ENCODE measurements at regions not wholly inside any gene's neighbourhood (a gene's known extent, or its start where the extent isn't known, plus 50 kb on each side); places are given as distances from the start of the nearest gene placed in this dataset.

DNA sequence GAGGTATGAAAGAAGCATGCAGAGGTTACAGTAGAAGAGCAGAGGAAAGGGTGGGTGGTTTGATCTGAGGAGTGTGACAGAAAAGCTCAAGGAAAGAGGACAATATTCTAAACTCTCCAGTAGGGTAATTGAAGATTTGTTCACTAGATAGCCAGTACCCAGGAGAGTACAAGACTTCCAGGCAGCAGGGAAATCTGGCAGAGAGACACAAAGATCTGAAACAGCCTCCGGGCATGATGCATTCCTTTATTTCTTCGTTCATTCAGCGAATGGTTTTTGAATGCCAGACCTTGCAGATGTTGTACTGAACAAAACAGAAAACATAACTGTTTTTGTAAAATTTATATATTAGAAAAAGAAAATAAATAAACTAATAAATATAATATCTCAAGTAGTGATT lies 766.6 kb downstream of the FAT4 start:
- in situ Hi-C loops (cut with HindIII; ENCODE audit: low pct_ligation_motif_present, low pct_unique_long_range_greater_than_20kb, low sequenced_read_pairs): no loop called here
- no peak for DNase-seq

DNA sequence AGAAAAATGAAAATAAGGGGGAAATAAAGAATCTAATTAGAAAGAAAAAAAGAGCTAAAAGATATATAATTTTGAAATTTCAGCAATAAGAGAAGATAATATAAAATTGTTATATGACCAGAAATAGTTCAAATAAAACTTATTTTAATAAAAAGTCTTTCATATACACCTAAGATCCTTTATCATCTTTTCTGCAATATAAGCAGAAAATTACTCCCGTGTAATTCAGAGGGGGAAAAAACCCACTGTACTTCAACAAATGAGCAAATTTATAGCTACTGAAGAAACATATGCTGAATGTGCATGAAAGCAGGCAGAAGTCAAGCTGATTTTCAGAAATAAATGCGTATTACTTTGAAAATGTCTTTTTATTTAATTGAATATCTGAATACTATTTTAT lies 771.3 kb downstream of the FAT4 start:
- in situ Hi-C loops (cut with HindIII; ENCODE audit: low pct_ligation_motif_present, low pct_unique_long_range_greater_than_20kb, low sequenced_read_pairs): no loop called here
- DNase-seq: no peak

DNA sequence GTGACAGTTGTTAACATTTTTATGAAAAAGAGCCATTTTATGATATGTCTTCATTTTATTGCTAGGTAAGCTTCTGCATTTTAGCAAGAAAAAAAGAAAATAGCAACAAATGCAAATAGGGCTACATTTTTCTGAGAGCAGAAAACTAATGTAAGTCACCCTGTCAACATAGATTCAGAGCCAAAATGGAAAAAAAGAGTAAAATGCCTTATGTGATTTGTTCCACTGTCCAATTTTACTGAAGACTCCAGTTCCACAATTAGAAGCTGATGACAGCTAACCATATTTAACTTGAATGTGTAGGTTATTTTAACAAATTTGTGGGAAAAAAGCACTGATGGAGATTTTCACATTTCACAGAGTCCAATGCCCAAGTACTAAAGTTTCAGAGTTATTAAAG lies 772.3 kb downstream of the FAT4 start:
- no peak for DNase-seq
- in situ Hi-C loops (cut with HindIII; ENCODE audit: low pct_ligation_motif_present, low pct_unique_long_range_greater_than_20kb, low sequenced_read_pairs): no loop called here

DNA sequence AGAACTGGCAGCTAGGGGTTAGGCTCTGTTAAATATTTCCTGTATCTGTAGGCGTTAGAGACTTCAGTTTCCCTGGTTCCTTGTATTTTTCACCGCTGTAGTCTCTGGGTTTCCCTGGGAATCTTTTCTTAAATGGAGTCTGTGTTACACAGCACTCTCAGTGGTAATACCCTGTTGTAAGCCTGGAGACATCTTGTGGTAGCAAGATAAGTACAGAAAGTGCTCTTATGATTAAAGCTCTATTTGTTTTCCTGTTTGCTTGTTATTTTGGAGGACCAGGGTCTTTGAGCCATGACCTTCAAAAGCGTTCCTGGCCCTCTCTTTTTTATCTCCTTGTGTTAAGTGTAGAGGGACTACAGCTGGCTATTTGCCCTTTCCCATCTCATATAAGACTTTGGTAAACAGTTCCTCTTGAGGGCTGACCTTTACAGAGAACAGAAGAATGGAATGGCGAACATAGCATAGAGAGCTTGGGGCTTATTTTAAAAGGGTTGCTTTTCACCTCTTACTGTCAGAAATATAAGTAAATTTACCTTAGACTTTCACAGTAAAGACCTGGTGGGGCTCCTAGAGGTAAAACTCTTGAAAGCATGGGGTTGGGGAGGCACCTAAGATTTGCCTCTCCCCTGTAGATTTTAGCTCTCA lies 782.5 kb downstream of the FAT4 start:
- no peak for DNase-seq
- in situ Hi-C loops (cut with HindIII; ENCODE audit: low pct_ligation_motif_present, low pct_unique_long_range_greater_than_20kb, low sequenced_read_pairs): no loop called here

DNA sequence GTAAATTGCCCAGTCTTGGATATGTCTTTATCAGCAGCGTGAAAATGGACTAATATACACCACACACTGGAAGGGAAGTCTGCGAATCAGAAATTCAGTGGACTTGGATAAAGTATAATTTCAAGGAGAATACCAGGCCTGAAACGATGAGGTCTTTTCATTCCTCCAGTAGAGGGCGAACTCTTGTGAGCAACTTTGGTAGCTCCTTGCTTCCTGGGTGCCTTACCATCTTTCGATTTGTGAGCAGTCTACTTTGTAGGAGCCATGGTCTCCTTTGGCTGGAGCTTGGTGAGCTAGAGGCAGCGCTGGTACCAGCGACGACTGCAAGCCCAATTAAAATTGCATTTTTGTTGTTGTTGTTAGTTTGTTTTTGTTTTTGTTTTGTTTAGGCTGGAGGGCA lies 791.9 kb downstream of the FAT4 start:
- in situ Hi-C loops (cut with HindIII; ENCODE audit: low pct_ligation_motif_present, low pct_unique_long_range_greater_than_20kb, low sequenced_read_pairs): no loop called here
- DNase-seq: peak; percentile 4

DNA sequence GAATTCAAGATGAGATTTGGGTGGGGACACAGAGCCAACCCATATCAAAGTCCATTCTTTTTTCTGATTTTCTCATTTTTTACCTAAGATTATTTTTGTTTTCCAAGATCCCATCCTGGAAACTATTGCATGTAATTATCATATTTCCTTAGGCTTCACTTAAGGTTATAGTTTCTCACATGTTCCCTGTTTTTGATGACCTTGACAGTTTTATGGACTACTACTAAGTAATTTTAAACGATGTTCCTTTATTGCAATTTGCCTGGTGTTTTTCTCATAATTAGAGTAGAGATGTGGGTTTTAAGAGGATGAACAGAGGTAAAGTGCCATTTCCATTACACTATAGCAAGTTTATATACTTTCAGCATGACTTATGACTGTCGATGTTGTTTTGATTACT lies 795.1 kb downstream of the FAT4 start:
- in situ Hi-C loops (cut with HindIII; ENCODE audit: low pct_ligation_motif_present, low pct_unique_long_range_greater_than_20kb, low sequenced_read_pairs): no loop called here
- no peak for DNase-seq

DNA sequence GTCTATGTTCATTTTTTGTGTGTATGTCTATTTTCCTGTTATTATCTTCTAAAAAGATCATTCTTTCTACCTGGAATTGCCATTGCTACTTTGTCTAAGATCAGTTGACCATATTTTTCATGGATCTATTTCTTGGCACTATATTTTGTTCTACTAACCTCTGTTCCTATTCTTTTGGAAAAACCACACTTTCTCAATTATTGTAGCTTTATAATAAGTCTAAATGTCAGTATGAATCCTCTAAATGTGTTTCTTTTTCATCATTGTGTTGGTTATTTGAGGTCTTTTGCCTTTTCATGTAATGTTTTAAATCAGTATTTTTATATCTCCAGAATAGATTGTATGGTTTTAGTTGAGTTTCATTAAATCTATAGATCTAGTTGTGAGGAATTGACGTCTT lies 798.3 kb downstream of the FAT4 start:
- no peak for DNase-seq
- in situ Hi-C loops (cut with HindIII; ENCODE audit: low pct_ligation_motif_present, low pct_unique_long_range_greater_than_20kb, low sequenced_read_pairs): no loop called here

DNA sequence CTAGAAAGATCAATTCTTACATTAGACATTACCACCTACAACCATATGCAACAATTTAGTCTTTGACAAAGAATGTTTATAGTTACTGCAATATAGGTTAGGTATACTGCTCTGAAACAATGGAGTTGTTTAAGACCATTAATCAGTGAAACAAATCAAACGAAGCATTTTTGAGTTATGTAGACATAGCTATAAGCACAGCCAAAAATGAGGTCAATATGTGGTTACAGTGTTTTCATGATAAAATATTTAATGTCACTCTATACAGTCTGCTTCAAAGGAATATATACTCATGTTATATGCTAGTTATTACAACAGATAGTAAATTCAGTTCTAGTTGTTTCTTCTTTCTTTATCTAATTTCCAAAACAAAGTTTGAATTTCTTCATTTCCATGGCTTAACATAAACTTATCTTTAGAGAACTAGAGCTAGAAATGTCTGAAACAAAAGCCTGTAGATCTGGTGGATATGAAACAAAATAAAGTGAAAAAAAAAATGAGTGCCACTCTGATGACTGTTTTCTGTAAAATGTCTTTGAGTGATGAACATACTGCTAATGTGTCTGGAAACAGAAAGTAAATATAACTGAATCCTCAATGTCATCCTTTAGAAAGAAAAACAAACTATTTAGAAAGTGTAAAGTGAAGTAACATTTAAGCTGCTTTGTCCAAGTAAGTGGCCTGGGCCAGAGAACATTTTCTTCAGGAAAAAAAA lies 809.0 kb downstream of the FAT4 start:
- in situ Hi-C loops (cut with HindIII; ENCODE audit: low pct_ligation_motif_present, low pct_unique_long_range_greater_than_20kb, low sequenced_read_pairs): no loop called here

DNA sequence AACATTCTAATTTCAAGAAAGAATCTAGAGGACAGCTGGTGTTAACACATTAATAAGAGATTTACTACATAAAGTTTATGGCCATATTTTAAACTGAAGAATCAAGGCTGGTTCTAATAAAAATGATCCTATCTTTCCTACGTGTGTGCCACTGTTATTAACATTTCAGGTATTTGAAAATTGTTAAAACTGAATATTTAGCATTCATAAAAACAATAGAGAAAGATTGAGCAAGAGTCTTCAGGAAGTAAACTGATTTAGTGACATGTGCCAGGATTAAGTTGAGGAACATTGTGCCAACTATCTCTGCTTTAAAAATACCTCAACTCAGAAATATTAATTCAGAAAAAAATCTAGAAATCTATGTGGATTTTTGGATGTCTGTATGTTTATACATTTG lies 810.1 kb downstream of the FAT4 start:
- in situ Hi-C loops (cut with HindIII; ENCODE audit: low pct_ligation_motif_present, low pct_unique_long_range_greater_than_20kb, low sequenced_read_pairs): no loop called here
- no peak for DNase-seq

More for the DNA sequence above, 809.0 kb downstream of the FAT4 start:
- DNase-seq: no peak

DNA sequence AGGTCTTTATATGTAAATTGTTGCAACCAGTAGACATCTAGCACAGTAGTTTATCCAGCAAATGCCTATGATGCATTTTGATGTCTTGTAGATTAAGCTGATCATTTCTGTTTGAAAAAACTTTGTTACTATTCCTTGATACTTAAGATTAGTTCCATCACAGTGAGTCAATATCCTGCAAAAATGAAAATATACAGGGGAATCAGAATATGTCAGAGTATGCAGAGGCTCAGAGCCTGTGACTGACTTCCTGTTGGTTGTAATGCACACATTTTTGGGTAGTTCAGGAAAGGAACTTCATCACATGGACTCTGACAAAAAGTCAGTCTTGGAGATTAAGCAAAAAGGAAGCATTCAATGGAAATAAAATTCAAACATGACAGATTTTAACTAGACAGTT lies 815.5 kb downstream of the FAT4 start:
- DNase-seq: no peak
- in situ Hi-C loops (cut with HindIII; ENCODE audit: low pct_ligation_motif_present, low pct_unique_long_range_greater_than_20kb, low sequenced_read_pairs): no loop called here

DNA sequence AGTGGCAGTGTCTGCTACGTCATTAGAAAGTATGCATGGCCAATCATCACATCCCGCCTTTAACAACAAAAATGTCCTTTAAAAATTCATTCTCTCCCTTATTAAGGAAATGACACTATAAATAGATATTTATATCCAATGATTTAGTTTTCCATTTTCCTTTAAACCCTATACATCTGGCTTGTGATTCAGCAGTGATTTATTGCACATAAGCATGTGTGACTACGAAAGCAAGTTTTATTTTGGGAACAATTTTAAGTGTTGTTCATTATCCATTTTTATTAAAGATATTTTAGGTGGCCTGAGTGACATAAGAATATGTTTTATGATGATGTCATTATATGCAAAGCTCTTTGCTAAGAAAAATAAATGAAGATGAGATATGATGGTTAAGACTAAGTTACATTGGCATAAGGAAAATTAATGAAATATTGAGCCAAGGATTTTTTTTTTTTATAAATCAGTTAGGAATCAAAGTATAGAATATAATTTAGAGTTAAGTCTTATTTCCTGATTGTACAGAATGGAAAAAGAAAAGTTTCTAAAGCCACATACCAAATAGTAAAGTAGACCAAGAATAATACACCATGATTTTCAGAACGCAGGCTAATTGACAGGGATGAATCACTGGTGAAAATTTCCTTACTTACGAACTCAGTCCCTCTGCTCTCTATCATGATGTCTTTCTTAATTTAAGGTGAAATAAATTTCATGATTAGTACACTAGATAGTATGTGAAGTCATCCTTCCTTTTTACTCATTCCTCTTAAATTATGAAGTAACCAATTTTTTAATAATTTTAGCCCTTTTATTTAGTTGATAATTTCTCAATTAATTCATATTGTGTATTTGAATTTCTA lies 822.4 kb downstream of the FAT4 start:
- in situ Hi-C loops (cut with HindIII; ENCODE audit: low pct_ligation_motif_present, low pct_unique_long_range_greater_than_20kb, low sequenced_read_pairs): no loop called here
- no peak for DNase-seq

DNA sequence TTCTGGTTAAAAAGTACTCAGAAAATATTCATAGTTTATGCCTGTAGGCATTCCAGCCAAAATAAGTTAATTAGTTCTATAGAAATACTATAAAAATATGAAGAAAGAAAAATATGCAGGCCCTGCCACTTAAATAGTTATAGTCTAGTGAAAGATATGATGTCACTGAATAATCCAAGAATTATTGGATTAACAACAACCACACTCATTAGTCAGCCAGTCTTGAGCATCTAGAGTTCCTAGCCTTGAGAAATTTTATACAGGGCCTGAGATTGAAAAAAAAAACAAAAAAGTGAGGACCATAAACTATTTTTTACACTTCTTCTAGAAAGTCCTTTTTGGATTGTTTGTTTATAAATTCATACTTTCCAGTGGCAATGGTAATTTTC lies 823.0 kb downstream of the FAT4 start:
- DNase-seq: no peak
- in situ Hi-C loops (cut with HindIII; ENCODE audit: low pct_ligation_motif_present, low pct_unique_long_range_greater_than_20kb, low sequenced_read_pairs): no loop called here

DNA sequence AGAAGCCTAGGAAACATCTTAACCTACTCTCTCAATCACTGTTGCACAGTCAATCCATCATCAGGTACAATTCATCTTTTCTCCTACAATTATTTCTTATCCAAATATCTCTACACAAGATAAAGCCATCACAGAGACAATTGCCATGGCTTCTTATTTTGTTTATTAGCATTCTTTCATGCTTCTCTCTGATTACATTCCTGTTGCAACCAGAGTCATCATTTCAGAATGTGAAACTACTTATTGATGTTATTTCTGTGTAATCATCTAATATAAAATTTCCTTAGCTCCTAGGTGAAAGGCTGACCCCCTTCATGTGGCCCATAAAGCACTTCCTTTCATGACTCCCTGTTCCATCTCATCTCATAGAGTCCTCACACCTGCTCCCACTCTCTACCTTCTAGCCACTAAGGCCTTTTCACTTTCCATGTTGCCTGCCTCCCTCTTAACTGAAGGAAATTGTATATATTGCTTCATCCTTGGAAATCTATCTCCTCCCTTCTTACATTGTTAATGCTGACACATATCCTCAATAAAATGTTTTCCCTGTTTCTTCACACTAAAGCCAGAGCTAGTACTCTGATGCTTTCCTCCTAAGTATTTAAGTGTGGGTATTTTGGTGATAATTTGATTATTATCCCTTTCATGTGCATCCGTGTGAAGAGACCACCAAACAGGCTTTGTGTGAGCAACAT lies 829.9 kb downstream of the FAT4 start:
- no peak for DNase-seq
- in situ Hi-C loops (cut with HindIII; ENCODE audit: low pct_ligation_motif_present, low pct_unique_long_range_greater_than_20kb, low sequenced_read_pairs): no loop called here

DNA sequence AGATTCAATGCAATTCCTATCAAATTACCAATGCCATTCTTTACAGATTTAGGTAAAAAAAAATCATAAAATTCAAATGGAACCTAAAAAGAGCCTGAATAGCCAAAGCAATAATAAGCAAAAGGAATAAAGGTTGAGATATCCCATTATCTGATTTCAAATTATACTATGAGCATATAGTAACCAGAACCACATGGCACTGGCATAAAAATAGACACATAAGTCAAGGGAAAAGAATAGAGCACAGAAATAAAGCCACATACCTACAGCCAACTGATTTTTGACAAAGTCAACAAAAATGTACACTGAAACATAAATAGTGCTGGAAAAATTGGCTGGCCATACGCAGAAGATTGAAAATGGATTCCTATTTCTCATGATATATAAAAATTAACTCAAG lies 853.7 kb downstream of the FAT4 start:
- DNase-seq: no peak
- in situ Hi-C loops (cut with HindIII; ENCODE audit: low pct_ligation_motif_present, low pct_unique_long_range_greater_than_20kb, low sequenced_read_pairs): no loop called here

DNA sequence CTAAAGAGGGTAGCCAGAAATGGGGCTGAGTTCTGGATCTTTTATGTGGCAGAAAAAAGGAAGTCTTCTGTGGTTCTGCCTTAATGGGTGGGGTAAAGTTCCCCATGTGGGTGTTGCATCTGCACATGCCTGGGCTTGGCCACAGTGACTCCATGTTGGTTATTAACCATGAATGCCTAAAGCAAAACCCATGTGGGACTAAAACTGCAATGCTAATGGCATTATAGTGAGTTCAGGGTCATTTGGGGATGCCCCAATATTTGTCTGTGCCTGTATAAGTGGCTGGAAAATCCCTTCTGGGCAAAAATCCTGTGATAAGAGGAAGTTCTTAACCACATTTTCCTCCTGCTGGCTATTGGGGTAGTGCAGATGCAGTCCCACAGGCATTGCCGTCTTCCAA lies 857.4 kb downstream of the FAT4 start:
- in situ Hi-C loops (cut with HindIII; ENCODE audit: low pct_ligation_motif_present, low pct_unique_long_range_greater_than_20kb, low sequenced_read_pairs): no loop called here

DNA sequence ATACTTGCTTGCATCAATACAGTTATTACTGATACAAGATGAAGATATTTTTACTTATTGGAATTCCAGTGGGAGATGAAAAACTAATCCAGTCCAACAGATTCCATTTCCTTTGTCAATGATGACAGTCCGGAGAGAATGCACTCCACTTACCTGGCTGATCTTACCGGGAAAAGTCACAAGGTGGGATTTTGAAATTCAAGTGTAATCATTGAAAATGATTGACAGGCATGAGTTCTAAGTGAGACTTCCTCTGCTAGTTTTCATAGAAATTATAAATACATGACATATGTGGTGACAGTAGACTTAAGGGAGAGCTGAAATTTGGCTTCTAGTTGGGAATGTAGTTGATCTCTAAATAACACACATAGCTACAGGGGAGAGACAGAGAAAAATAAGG lies 859.9 kb downstream of the FAT4 start:
- DNase-seq: no peak
- in situ Hi-C loops (cut with HindIII; ENCODE audit: low pct_ligation_motif_present, low pct_unique_long_range_greater_than_20kb, low sequenced_read_pairs): no loop called here

More for the DNA sequence above, 857.4 kb downstream of the FAT4 start:
- no peak for DNase-seq

DNA sequence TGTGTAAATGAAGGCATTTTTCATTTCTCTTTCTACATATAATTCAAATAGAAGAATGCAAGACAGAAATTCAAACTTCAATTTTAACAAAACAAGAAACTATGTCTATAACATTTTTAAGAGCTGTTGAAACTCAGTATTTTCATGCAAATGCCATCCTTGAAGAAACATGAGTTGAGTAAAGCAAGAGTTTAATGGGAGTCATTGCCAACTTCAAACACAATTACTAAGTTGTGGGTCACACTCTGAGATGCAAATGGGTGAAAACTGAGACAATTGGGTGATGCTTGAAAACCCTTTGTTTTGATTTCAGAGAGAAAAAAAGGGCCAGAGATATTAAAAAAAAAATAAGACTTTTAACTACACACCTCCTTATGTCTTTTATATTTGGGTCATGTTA lies 865.9 kb downstream of the FAT4 start:
- in situ Hi-C loops (cut with HindIII; ENCODE audit: low pct_ligation_motif_present, low pct_unique_long_range_greater_than_20kb, low sequenced_read_pairs): no loop called here
- DNase-seq: no peak

DNA sequence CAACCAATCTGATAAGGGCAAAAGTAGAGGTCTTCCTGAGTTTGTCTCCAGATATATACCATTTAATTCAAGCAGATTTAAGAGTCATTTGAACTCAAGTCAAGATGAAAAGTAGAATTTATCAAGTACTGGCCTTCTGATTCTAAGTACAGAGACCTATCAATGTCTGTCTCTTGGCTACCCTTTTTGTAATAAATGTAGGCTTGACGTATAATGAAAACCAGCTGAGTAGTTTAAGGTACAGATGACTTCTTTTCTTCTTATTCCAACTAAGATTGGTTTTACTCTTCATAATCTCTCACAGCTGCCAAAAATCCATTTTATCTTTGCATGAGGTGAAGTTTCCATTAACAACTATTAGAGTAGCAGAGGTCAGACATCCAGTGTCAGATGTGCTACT lies 867.6 kb downstream of the FAT4 start:
- in situ Hi-C loops (cut with HindIII; ENCODE audit: low pct_ligation_motif_present, low pct_unique_long_range_greater_than_20kb, low sequenced_read_pairs): no loop called here
- no peak for DNase-seq

DNA sequence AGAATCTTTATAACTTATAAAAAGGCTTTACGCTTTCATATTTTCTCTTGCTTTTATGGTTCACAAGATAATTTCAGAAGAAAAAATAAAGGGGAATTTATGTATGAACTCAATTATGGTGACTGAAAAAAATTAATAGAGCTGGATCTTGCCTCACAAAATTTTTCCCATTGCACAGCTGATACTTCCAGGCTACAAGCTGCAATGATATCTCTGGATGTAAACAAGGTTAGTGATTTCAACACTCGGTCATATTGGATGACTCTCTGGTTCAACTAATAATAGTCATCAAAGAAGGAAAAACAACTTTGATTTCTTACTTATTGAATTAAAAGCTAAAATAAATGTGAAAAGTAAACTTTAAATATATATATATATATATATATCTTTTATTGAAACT lies 868.0 kb downstream of the FAT4 start:
- in situ Hi-C loops (cut with HindIII; ENCODE audit: low pct_ligation_motif_present, low pct_unique_long_range_greater_than_20kb, low sequenced_read_pairs): no loop called here
- no peak for DNase-seq
